GM18502 (cell line): ENCODE measurements at regions not wholly inside any gene's neighbourhood (a gene's known extent, or its start where the extent isn't known, plus 50 kb on each side); places are given as distances from the start of the nearest gene placed in this dataset.
A peak's percentile ranks its signal among the peaks of the same experiment; 100 is the strongest.
"Not testable (repeated sequence)": the region's sequence is repeated elsewhere in the genome, so short reads cannot be mapped to it uniquely, and the experiment has no call there.

Source experiments
- ATAC-seq: cut with Tn5 transposase; IDR thresholded peaks from one replicate; pipeline ENCODE4 v1.9.1; 2021; ENCODE audit warnings: mild to moderate bottlenecking; ENCODE audit not compliant: unreplicated experiment, poor library complexity

GRCh38 chr11:22567759-22568158, 57.9 kb downstream of the FANCF start:
- no peak for ATAC-seq

- no peak for ATAC-seq
Observed at GRCh38 chr11:22566293-22566692, 59.3 kb downstream of the FANCF start.

- no peak for ATAC-seq
Observed at GRCh38 chr11:22561283-22561682, 64.3 kb downstream of the FANCF start.

GRCh38 chr11:22559416-22559815, 66.2 kb downstream of the FANCF start:
- ATAC-seq: no peak

- no peak for ATAC-seq
Observed at GRCh38 chr11:22558664-22559063, 67.0 kb downstream of the FANCF start.

GRCh38 chr11:22556381-22556780, 69.2 kb downstream of the FANCF start:
- ATAC-seq: no peak

GRCh38 chr11:22555881-22556280, 69.7 kb downstream of the FANCF start:
- ATAC-seq: no peak

GRCh38 chr11:22554221-22554620, 71.4 kb downstream of the FANCF start:
- ATAC-seq: peak; percentile 92

GRCh38 chr11:22552885-22553284, 72.7 kb downstream of the FANCF start:
- ATAC-seq: no peak

- no peak for ATAC-seq
Observed at GRCh38 chr11:22546746-22547145, 78.9 kb downstream of the FANCF start.

- ATAC-seq: no peak
Observed at GRCh38 chr11:22543261-22543660, 82.4 kb downstream of the FANCF start.

- ATAC-seq: no peak
Observed at GRCh38 chr11:22539821-22540256, 85.8 kb downstream of the FANCF start.

- no peak for ATAC-seq
Observed at GRCh38 chr11:22536071-22536470, 89.6 kb downstream of the FANCF start.

- ATAC-seq: not testable (repeated sequence)
Observed at GRCh38 chr11:22528612-22529429, 96.8 kb downstream of the FANCF start.

GRCh38 chr11:22522225-22522624, 103.4 kb downstream of the FANCF start:
- no peak for ATAC-seq

GRCh38 chr11:22521226-22521625, 104.4 kb downstream of the FANCF start:
- ATAC-seq: peak; percentile 89

GRCh38 chr11:22520521-22520920, 105.1 kb downstream of the FANCF start:
- ATAC-seq: no peak

GRCh38 chr11:22518344-22518743, 107.3 kb downstream of the FANCF start:
- not testable (repeated sequence) for ATAC-seq

GRCh38 chr11:22516111-22516510, 109.5 kb downstream of the FANCF start:
- no peak for ATAC-seq

GRCh38 chr11:22512457-22512856, 113.2 kb downstream of the FANCF start:
- ATAC-seq: no peak

GRCh38 chr11:22510741-22511140, 114.9 kb downstream of the FANCF start:
- no peak for ATAC-seq

- ATAC-seq: no peak
Observed at GRCh38 chr11:22510010-22510409, 115.6 kb downstream of the FANCF start.
